Peyer's patch (tissue), 4 donors: ENCODE measurements at regions not wholly inside any gene's neighbourhood (a gene's known extent, or its start where the extent isn't known, plus 50 kb on each side); places are given as distances from the start of the nearest gene placed in this dataset.

Experiments used
- POLR2A ChIP-seq, 2 donors: fragments of 450-650 bp; IDR thresholded peaks; one replicate each; pipeline ENCODE4 v1.5.1; 2017; ENCODE audit warnings: antibody characterized with exemption in 2 of 2, mild to moderate bottlenecking in 2 of 2, moderate library complexity in 2 of 2
- TF ChIP-seq, protein P1 (sequence below), 6 experiments: fragments of 450-650 bp in 4 of 6; fragments of 200-600 bp in 2 of 6; sonication (generic) in 1 of 6; IDR thresholded peaks; one replicate each; pipeline ENCODE4 v1.5.1; 2017 to 2019; ENCODE audit warnings: antibody characterized with exemption in 6 of 6, mild to moderate bottlenecking in 3 of 6, moderate library complexity in 1 of 6

DNA sequence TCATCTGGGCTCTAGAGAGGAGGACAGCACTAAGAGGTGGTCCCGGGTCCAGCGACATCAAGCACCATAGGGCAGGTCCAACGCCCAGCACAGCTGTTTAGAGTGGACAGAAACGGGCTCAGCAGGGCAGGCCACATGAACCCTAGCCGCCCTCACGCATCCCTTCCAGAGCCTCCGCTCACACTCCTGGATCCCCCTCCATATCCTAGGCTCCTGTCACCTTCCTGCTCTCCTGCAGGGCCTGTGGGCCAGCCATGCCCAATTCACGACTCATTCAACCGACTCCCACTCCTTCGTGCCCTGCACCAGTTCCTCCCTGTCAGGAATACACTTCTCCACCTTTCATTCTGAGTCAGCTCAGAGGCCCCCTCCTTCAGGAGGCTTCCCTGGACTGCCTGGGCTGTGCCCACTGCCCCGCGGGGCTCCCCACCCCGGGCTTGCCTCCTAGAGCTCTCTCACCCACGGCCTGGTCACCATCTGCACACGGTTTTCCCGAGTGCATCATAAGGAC, 90.2 kb downstream of the LINGO1 start:
- TF ChIP-seq POLR2A (IDR thresholded peaks at IDR 0.05), result no peak
- TF ChIP-seq, protein P1, sequence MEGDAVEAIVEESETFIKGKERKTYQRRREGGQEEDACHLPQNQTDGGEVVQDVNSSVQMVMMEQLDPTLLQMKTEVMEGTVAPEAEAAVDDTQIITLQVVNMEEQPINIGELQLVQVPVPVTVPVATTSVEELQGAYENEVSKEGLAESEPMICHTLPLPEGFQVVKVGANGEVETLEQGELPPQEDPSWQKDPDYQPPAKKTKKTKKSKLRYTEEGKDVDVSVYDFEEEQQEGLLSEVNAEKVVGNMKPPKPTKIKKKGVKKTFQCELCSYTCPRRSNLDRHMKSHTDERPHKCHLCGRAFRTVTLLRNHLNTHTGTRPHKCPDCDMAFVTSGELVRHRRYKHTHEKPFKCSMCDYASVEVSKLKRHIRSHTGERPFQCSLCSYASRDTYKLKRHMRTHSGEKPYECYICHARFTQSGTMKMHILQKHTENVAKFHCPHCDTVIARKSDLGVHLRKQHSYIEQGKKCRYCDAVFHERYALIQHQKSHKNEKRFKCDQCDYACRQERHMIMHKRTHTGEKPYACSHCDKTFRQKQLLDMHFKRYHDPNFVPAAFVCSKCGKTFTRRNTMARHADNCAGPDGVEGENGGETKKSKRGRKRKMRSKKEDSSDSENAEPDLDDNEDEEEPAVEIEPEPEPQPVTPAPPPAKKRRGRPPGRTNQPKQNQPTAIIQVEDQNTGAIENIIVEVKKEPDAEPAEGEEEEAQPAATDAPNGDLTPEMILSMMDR (IDR thresholded peaks at IDR 0.05), result no peak
